Esophagus muscularis mucosa (tissue), 4 donors: ENCODE measurements at regions not wholly inside any gene's neighbourhood (a gene's known extent, or its start where the extent isn't known, plus 50 kb on each side); places are given as distances from the start of the nearest gene placed in this dataset.

Source experiments
- DNase-seq: peaks from one replicate; pipeline ENCODE4 v3.0.0-alpha.2; 2017; ENCODE audit errors: extremely low spot score
- H3K27ac ChIP-seq, 4 donors: fragments of 200-600 bp; sonication (generic); replicated peaks in 1 of 4; 1 replicate in 3 of 4; 2 replicates in 1 of 4; pipeline ENCODE4 v1.5.1; 2016 to 2019; ENCODE audit warnings: mild to moderate bottlenecking in 1 of 4
- H3K27me3 ChIP-seq, 4 donors: fragments of 200-600 bp; sonication (generic); one replicate each; pipeline versions ENCODE4 v1.5.1 to v1.6.0; 2016 to 2019
- H3K36me3 ChIP-seq, 4 donors: fragments of 200-600 bp; sonication (generic); one replicate each; pipeline ENCODE4 v1.5.1; 2016 to 2019
- H3K4me1 ChIP-seq, 4 donors: fragments of 200-600 bp; sonication (generic); one replicate each; pipeline ENCODE4 v1.5.1; 2016 to 2019
- H3K4me3 ChIP-seq, 4 donors: fragments of 200-600 bp; sonication (generic); 1 replicate in 2 of 4; 2 replicates in 2 of 4; pipeline ENCODE4 v1.5.1; 2016 to 2019; ENCODE audit warnings: mild to moderate bottlenecking in 4 of 4, moderate library complexity in 1 of 4
- H3K9me3 ChIP-seq, 4 donors: fragments of 200-600 bp; sonication (generic); 1 replicate in 3 of 4; 2 replicates in 1 of 4; pipeline ENCODE4 v1.5.1; 2016 to 2019
- CTCF ChIP-seq, 3 experiments: fragments of 200-600 bp in 2 of 3; fragments of 450-650 bp in 1 of 3; sonication (generic) in 2 of 3; IDR thresholded peaks; one replicate each; pipeline ENCODE4 v1.5.1; 2017 to 2019; ENCODE audit warnings: antibody characterized with exemption in 3 of 3, mild to moderate bottlenecking in 2 of 3, moderate library complexity in 1 of 3
- EP300 ChIP-seq: sonication (generic); formaldehyde crosslinking; IDR thresholded peaks from one replicate; pipeline ENCODE4 v1.6.1; 2017; ENCODE audit warnings: antibody characterized with exemption
- POLR2A ChIP-seq: fragments of 450-650 bp; IDR thresholded peaks from one replicate; pipeline ENCODE4 v1.6.1; 2017; ENCODE audit warnings: antibody characterized with exemption, moderate library complexity, mild to moderate bottlenecking, low read depth
- POLR2AphosphoS5 ChIP-seq, 2 donors: sonication (generic); formaldehyde crosslinking; IDR thresholded peaks; one replicate each; pipeline ENCODE4 v1.6.1; 2017; ENCODE audit warnings: antibody characterized with exemption in 2 of 2
- WGBS: methylation state at CpG from one replicate; pipeline ENCODE4 v1.1.5; 2018; 5-methylcytosine and 5-hydroxymethylcytosine counted together
- intact Hi-C: fragments of 100-400 bp; cut with DNase I; formaldehyde crosslinking; loops from one replicate; pipeline ENCODE4 v1.15.1; 2023

GRCh38 chr1:88320291-88320690 lies 363.8 kb upstream of the PKN2 start:
- intact Hi-C loops = no loop called here

GRCh38 chr1:88321706-88322105 lies 362.4 kb upstream of the PKN2 start:
- Histone ChIP-seq H3K9me3 (no peaks in the 10 kb centered on the region), H3K4me1 (no peaks in the 10 kb centered on the region), H3K27ac (no peak overlapping the region), H3K27me3 (no peaks in the 10 kb centered on the region), H3K4me3 (no peak overlapping the region), H3K36me3 (no peaks in the 10 kb centered on the region)
- 44% methylated on average over 2 of the region's 2 CpGs for WGBS
- intact Hi-C loops = no loop called here
- DNase-seq = no peak
- TF ChIP-seq CTCF (IDR thresholded peaks at IDR 0.05) = no peak
- TF ChIP-seq POLR2A = no peak
- TF ChIP-seq EP300 = no peak

More at GRCh38 chr1:88320291-88320690, 363.8 kb upstream of the PKN2 start:
- 60% methylated on average over 3 of the region's 3 CpGs for WGBS
- Histone ChIP-seq H3K9me3 (no peaks in the 10 kb centered on the region), H3K4me3 (no peak overlapping the region), H3K27ac (no peak overlapping the region), H3K27me3 (no peaks in the 10 kb centered on the region), H3K36me3 (no peaks in the 10 kb centered on the region), H3K4me1 (no peaks in the 10 kb centered on the region)
- TF ChIP-seq POLR2AphosphoS5 (IDR thresholded peaks at IDR 0.05) (no peak), EP300 (no peak), POLR2A (no peak), CTCF (IDR thresholded peaks at IDR 0.05) (no peak)
- DNase-seq = no peak

GRCh38 chr1:88324899-88325298 lies 359.2 kb upstream of the PKN2 start:
- Histone ChIP-seq H3K4me3 (no peak overlapping the region), H3K4me1 (peaks cover 3 to 15% (median 10%) of the 10 kb centered on the region in 4 donors), H3K9me3 (no peaks in the 10 kb centered on the region), H3K36me3 (no peaks in the 10 kb centered on the region), H3K27me3 (no peaks in the 10 kb centered on the region), H3K27ac (no peak overlapping the region)
- no peak for TF ChIP-seq POLR2AphosphoS5 (IDR thresholded peaks at IDR 0.05)
- TF ChIP-seq EP300 = no peak
- no peak for TF ChIP-seq CTCF (IDR thresholded peaks at IDR 0.05)
- TF ChIP-seq POLR2A = no peak
- intact Hi-C loops = no loop called here
- 57% methylated on average over 3 of the region's 3 CpGs for WGBS
- no peak for DNase-seq

GRCh38 chr1:88327391-88328267 lies 356.4 kb upstream of the PKN2 start:
- Histone ChIP-seq H3K9me3 (no peaks in the 10 kb centered on the region), H3K4me1 (peaks cover 3 to 15% (median 10%) of the 10 kb centered on the region in 4 donors), H3K36me3 (no peaks in the 10 kb centered on the region), H3K27ac (peak overlapping the region in 3 of 4 donors; percentile 31 to 54 (median 32)), H3K4me3 (no peak overlapping the region), H3K27me3 (no peaks in the 10 kb centered on the region)
- WGBS = 58% methylated on average over 5 of the region's 5 CpGs
- DNase-seq = no peak
- no peak for TF ChIP-seq CTCF (IDR thresholded peaks at IDR 0.05)
- TF ChIP-seq POLR2A = no peak
- TF ChIP-seq EP300 = no peak
- TF ChIP-seq POLR2AphosphoS5 (IDR thresholded peaks at IDR 0.05) = no peak
- intact Hi-C loops = no loop called here

GRCh38 chr1:88330201-88330600 lies 353.9 kb upstream of the PKN2 start:
- Histone ChIP-seq H3K4me3 (no peak overlapping the region), H3K27me3 (no peaks in the 10 kb centered on the region), H3K36me3 (no peaks in the 10 kb centered on the region), H3K27ac (no peak overlapping the region), H3K4me1 (peaks cover 3 to 15% (median 10%) of the 10 kb centered on the region in 4 donors), H3K9me3 (no peaks in the 10 kb centered on the region)
- no peak for TF ChIP-seq POLR2A
- no peak for TF ChIP-seq EP300
- no peak for TF ChIP-seq POLR2AphosphoS5 (IDR thresholded peaks at IDR 0.05)
- TF ChIP-seq CTCF (IDR thresholded peaks at IDR 0.05) = no peak
- WGBS = 52% methylated on average over 4 of the region's 4 CpGs
- intact Hi-C loops = no loop called here
- no peak for DNase-seq
